ENCODE measurements at regions not wholly inside any gene's neighbourhood (a gene's known extent, or its start where the extent isn't known, plus 50 kb on each side); places are given as distances from the start of the nearest gene placed in this dataset.
"Not testable (repeated sequence)": the region's sequence is repeated elsewhere in the genome, so short reads cannot be mapped to it uniquely, and the experiment has no call there.

DNA sequence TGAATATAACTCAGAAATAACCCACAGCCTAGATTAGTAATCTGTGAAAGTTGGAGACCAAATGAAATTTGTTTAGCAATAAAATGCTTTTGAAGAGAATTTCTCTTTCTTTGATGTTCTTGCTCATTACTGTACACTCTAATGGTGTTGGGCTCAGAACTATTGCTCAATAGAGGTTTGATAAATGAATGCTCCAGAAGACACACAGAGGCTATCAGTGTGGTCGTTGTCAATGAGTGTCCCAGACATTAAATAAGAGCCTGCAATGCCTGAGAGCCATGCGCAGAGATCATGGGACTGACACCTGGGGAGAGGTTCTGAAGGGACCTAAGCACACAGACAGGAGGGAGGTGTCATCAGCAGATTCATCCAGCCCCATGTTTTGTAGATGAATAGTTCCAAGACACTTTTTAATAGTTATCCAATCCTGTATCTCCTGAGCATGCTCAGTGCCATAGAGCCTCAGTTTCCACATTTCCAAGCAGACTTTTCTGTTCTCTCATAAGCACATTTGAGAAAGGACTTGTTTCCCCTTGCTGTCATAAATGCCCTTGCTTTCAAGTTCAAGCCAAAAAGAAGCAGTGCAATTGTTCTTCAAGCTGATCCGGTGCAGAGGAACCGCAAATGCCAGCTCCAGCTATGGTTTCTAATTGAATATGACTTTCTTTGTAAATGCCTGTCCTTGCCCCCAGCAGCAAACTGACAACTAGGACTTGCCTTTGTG is 306.2 kb upstream of the PLGLB1 start:
- TF ChIP-seq POLR2A, EP300, POLR2AphosphoS5 (IDR thresholded peaks at IDR 0.05): not testable (repeated sequence)
- TF ChIP-seq, protein P1, sequence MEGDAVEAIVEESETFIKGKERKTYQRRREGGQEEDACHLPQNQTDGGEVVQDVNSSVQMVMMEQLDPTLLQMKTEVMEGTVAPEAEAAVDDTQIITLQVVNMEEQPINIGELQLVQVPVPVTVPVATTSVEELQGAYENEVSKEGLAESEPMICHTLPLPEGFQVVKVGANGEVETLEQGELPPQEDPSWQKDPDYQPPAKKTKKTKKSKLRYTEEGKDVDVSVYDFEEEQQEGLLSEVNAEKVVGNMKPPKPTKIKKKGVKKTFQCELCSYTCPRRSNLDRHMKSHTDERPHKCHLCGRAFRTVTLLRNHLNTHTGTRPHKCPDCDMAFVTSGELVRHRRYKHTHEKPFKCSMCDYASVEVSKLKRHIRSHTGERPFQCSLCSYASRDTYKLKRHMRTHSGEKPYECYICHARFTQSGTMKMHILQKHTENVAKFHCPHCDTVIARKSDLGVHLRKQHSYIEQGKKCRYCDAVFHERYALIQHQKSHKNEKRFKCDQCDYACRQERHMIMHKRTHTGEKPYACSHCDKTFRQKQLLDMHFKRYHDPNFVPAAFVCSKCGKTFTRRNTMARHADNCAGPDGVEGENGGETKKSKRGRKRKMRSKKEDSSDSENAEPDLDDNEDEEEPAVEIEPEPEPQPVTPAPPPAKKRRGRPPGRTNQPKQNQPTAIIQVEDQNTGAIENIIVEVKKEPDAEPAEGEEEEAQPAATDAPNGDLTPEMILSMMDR (IDR thresholded peaks at IDR 0.05): not testable (repeated sequence)
